GM21381 (cell line): ENCODE measurements at regions not wholly inside any gene's neighbourhood (a gene's known extent, or its start where the extent isn't known, plus 50 kb on each side); places are given as distances from the start of the nearest gene placed in this dataset.
"Not testable (repeated sequence)": the region's sequence is repeated elsewhere in the genome, so short reads cannot be mapped to it uniquely, and the experiment has no call there.

Experiments used
- ATAC-seq: cut with Tn5 transposase; IDR thresholded peaks from one replicate; pipeline ENCODE4 v1.9.1; 2021; ENCODE audit warnings: mild to moderate bottlenecking, moderate library complexity; ENCODE audit not compliant: unreplicated experiment

GRCh38 chr7:114293289-114294012, 121.2 kb upstream of the FOXP2 start:
- no peak for ATAC-seq

- ATAC-seq = no peak
Observed at GRCh38 chr7:114279901-114280300, 134.7 kb upstream of the FOXP2 start.

- no peak for ATAC-seq
Observed at GRCh38 chr7:114273218-114273617, 141.4 kb upstream of the FOXP2 start.

DNA sequence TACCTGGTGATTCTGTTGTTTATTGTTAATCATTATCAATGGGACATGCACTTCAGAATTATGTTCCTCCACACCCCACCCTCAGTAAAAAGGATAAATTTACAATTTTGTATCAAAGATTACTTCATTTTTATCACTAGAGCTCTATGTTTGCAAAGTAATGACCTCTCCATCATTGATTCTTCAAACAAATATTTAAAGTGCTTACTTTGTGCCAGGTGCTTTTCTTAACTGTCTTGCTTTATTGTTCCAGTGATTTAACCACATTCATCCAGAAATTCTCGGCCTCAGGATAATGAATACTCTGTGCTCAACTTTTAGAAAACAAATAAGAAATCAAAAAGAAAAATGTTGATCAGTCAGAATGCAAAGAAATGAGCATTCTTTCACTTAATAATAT, 144.9 kb upstream of the FOXP2 start:
- no peak for ATAC-seq

- not testable (repeated sequence) for ATAC-seq
Observed at GRCh38 chr7:114267550-114267949, 147.1 kb upstream of the FOXP2 start.

DNA sequence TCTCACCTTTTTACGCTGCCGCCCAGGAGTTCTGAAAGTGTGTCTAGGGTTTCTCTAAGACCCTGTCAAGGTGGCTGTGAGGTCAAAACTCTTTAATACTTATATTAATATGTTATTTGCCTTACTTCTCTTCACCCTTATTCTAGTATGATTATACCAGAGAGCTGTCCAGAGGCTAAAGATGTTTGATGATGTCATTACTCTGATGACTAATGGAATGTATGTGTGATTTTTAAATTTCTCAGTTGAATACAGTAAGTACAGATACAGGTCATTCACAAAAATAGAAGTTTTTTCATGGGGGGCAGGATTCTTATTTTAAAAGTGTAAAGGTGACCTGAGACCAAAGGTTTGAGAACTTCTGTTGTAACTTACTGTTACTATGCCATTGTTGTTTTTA, 150.6 kb upstream of the FOXP2 start:
- ATAC-seq = no peak

GRCh38 chr7:114263219-114263618, 151.4 kb upstream of the FOXP2 start:
- no peak for ATAC-seq

GRCh38 chr7:114255404-114255841, 159.2 kb upstream of the FOXP2 start:
- ATAC-seq = no peak

DNA sequence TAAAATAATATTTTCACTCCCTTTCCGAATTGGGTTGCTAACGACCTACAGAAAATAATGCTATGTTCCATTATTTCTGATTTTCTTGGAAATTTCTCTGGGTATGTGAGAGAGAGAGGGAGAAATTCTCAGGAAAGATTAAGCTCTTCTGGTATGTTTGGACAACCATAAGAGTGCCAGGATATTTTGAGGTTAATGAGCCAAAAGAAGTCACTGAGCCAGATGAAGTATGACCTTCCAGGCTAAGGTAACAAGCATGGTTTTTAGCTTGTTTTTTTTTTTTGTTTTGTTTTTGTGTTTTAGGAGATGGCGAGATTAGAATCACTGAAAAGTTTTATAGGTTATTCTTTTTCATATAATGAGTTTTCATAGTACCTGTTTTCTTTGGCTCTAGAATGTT, 171.0 kb upstream of the FOXP2 start:
- no peak for ATAC-seq

GRCh38 chr7:114242992-114243507, 171.6 kb upstream of the FOXP2 start:
- ATAC-seq = no peak

- no peak for ATAC-seq
Observed at GRCh38 chr7:114229246-114229645, 185.4 kb upstream of the FOXP2 start.

GRCh38 chr7:114225784-114226183, 188.8 kb upstream of the FOXP2 start:
- no peak for ATAC-seq

DNA sequence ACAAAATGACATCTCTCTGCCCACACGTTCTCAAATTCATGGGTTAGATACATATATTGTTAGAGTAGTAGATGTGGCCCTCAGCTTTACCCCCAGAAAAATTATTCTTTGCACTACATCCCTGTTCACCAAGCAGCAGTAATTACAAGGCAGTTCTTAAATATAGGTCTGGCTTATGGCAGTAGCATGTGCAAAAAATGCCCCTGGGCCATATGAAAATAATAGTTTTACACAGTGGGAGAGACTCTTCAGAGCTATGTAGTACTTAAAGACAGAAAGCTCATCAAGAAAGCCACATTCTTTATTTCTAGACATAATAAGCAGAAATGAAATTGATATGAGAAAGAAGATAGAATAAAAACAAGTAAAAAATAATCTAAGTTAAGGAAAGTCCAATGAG, 196.3 kb upstream of the FOXP2 start:
- no peak for ATAC-seq

DNA sequence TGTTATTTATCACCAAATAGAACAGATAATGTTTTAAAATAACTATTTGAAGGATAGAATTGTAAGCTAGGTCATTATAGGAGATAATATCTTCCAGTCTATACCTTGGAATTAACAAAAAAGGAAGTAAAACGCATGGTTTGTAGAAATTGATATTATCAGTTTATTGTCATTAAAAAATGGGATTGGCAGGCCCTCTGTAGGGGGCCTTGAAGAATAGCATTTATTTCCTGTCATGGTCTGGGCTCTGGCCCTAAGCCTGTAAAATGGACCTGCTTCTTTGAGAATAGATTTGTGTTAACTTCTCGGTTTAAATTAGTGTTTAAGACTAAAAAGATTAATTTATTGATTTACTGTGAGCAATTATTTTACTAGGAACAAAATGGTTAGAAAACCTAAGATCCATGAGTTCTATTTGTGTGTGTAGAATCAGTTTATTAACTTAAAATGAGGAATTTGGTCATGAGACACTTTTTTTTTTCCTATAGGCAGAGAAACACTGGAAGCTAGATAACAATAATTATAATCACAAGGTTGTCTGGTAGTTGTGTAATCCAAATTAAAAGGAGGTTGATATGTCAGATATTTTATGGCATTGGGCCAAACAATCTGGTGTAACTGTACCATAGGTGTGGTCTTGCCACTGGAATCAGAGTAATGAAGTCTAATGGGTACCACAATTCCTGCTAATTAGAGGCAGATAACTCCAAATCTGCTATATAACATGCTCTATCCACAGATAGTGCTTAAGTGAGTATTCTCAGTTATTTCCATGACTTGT, 197.4 kb upstream of the FOXP2 start:
- ATAC-seq = no peak

DNA sequence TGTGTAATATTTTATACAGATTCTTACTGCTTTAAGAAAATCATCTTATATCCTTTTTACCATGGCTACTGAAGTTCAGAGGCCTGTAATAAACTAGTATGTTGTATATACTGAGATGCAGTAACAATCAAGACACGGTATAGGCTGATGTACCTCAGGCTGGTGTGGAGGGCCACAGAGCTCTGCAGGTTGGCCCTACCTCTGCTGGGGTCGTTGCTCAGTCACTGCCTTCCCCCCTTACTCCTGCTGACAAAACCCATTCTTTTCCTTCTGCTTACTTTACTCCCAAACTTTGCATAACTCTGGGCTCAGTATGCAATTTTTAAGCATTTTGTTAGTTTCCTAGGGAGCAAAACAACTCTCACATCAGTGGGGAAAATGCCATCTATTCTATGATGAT, 200.1 kb upstream of the FOXP2 start:
- no peak for ATAC-seq

- ATAC-seq = no peak
Observed at GRCh38 chr7:114212721-114213429, 201.7 kb upstream of the FOXP2 start.

GRCh38 chr7:114209968-114210367, 204.6 kb upstream of the FOXP2 start:
- ATAC-seq = no peak

- ATAC-seq = no peak
Observed at GRCh38 chr7:114206688-114207087, 207.9 kb upstream of the FOXP2 start.

- no peak for ATAC-seq
Observed at GRCh38 chr7:114196517-114196916, 218.1 kb upstream of the FOXP2 start.

DNA sequence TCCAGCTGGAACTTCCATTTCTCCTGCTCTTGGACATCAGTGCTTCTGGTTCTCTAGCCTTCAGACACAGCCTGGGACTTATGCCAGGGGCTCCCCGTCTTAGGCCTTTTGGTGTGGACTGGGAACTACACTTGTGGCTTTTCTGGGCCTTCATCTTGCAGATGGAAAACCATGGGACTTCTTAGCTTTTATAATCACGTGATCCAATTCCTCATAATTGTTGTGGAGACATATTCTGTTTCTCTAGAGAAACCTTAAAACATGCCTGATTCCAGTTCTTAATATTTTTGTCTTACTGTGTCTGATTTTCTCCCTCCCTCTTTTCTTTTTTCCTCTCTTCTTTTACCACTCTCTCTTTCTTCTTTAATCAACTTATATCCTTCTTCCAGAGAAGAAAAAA, 224.2 kb upstream of the FOXP2 start:
- no peak for ATAC-seq

- no peak for ATAC-seq
Observed at GRCh38 chr7:114183311-114184088, 231.1 kb upstream of the FOXP2 start.
